Ishikawa (cell line): ENCODE measurements at regions not wholly inside any gene's neighbourhood (a gene's known extent, or its start where the extent isn't known, plus 50 kb on each side); places are given as distances from the start of the nearest gene placed in this dataset.

Experiments used
- CEBPB ChIP-seq: IDR thresholded peaks from 2 replicates; pipeline ENCODE4 v1.6.1; 2012
- CREB1 ChIP-seq: IDR thresholded peaks from 2 replicates; pipeline ENCODE4 v1.6.1; 2012; ENCODE audit warnings: low read depth
- EGR1 ChIP-seq: IDR thresholded peaks from 2 replicates; pipeline ENCODE4 v1.6.1; 2012
- EP300 ChIP-seq: IDR thresholded peaks from 2 replicates; pipeline ENCODE4 v1.6.1; 2012; ENCODE audit warnings: borderline replicate concordance
- FOXM1 ChIP-seq: IDR thresholded peaks from 2 replicates; pipeline ENCODE4 v1.6.1; 2012; ENCODE audit warnings: low read depth, borderline replicate concordance
- NFIC ChIP-seq: IDR thresholded peaks from 2 replicates; pipeline ENCODE4 v1.6.1; 2012
- RAD21 ChIP-seq: IDR thresholded peaks from 2 replicates; pipeline ENCODE4 v1.6.1; 2012; ENCODE audit warnings: low read depth
- TAF1 ChIP-seq: IDR thresholded peaks from 2 replicates; pipeline ENCODE4 v1.6.1; 2012; ENCODE audit warnings: low read depth, mild to moderate bottlenecking
- TCF12 ChIP-seq: IDR thresholded peaks from 2 replicates; pipeline ENCODE4 v1.6.1; 2012; ENCODE audit warnings: low read depth
- TEAD4 ChIP-seq: IDR thresholded peaks from 2 replicates; pipeline ENCODE4 v1.6.1; 2012
- YY1 ChIP-seq: IDR thresholded peaks from 2 replicates; pipeline ENCODE4 v1.6.1; 2012; ENCODE audit warnings: low read depth
- ZBTB7A ChIP-seq: IDR thresholded peaks from 2 replicates; pipeline ENCODE4 v1.6.1; 2012; ENCODE audit warnings: low read depth
- TF ChIP-seq, protein P1 (sequence below): IDR thresholded peaks from 2 replicates; pipeline ENCODE4 v1.6.1; 2012
- TF ChIP-seq, protein P2 (sequence below): IDR thresholded peaks from 2 replicates; pipeline ENCODE4 v1.6.1; 2012; ENCODE audit warnings: low read depth, mild to moderate bottlenecking
- TF ChIP-seq, protein P3 (sequence below): IDR thresholded peaks from 2 replicates; pipeline ENCODE4 v1.6.1; 2012

DNA sequence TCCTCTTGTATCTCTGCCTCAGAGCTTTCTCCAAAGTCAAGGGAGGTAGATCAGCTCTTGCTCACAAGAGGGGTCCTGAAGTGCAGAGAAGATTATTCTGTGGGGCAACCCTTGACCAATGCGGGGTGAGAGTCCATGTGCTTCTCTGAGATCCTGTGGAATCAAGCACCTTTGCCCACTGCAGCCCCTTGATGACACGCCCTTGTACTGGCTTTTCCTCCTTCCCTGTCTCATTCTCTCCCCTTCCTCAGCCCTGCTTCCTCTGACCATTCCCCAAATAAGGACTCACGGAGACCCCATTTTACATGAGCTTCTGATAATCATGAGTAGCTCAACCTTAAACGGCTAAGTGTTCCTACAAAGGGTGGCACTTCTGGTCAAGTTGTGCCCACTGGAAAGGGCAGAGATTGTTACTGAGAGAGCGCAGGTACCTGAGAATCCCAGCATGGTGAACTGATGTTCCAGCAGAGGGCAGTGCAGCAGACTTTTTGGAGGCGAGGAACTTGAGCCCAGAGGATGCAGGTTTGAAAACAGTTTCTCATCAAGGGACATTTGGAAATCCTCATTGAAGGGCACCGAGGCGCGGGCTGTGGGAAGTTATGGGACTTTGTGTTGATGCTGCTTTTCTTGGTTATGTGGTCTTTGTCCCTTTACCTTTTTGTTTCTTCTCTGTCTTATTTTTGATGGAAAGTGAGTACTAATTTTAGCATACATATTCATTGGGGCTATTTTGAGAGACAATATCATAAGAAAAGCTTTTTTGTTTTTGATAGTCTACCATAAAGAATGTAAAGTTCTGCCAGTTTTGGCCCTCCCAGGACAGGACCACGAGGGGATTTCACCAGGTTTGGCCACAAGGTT is 201.3 kb downstream of the RBM46 start:
- TF ChIP-seq RAD21 (peak; percentile 79), YY1 (no peak)

DNA sequence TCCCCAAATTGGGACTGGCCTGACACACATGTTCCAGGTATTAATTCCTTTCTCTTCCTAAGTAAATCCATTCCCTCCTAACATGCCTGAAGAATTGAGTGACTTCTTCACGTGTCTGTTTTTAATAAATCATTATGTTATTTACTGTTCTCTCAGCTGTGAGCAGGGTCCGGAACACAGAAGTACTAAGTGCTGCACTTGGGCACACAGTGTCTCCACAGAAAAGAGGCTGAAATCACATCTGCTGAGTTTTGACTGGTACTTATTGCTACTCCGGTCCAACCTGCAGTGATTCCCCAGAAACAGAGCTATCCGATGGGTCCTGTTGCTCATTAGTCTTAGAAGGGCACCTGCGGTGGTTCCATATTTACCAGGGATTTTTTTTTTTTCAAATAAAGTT is 202.6 kb downstream of the RBM46 start:
- TF ChIP-seq, protein P1, sequence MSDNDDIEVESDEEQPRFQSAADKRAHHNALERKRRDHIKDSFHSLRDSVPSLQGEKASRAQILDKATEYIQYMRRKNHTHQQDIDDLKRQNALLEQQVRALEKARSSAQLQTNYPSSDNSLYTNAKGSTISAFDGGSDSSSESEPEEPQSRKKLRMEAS, result no peak
- TF ChIP-seq TAF1 (no peak), YY1 (no peak), NFIC (no peak), ZBTB7A (no peak), EGR1 (no peak), FOXM1 (no peak), RAD21 (no peak), TCF12 (no peak), CEBPB (no peak), CREB1 (no peak), EP300 (no peak), TEAD4 (no peak)
- TF ChIP-seq, protein P2, sequence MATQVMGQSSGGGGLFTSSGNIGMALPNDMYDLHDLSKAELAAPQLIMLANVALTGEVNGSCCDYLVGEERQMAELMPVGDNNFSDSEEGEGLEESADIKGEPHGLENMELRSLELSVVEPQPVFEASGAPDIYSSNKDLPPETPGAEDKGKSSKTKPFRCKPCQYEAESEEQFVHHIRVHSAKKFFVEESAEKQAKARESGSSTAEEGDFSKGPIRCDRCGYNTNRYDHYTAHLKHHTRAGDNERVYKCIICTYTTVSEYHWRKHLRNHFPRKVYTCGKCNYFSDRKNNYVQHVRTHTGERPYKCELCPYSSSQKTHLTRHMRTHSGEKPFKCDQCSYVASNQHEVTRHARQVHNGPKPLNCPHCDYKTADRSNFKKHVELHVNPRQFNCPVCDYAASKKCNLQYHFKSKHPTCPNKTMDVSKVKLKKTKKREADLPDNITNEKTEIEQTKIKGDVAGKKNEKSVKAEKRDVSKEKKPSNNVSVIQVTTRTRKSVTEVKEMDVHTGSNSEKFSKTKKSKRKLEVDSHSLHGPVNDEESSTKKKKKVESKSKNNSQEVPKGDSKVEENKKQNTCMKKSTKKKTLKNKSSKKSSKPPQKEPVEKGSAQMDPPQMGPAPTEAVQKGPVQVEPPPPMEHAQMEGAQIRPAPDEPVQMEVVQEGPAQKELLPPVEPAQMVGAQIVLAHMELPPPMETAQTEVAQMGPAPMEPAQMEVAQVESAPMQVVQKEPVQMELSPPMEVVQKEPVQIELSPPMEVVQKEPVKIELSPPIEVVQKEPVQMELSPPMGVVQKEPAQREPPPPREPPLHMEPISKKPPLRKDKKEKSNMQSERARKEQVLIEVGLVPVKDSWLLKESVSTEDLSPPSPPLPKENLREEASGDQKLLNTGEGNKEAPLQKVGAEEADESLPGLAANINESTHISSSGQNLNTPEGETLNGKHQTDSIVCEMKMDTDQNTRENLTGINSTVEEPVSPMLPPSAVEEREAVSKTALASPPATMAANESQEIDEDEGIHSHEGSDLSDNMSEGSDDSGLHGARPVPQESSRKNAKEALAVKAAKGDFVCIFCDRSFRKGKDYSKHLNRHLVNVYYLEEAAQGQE, result no peak
- TF ChIP-seq, protein P3, sequence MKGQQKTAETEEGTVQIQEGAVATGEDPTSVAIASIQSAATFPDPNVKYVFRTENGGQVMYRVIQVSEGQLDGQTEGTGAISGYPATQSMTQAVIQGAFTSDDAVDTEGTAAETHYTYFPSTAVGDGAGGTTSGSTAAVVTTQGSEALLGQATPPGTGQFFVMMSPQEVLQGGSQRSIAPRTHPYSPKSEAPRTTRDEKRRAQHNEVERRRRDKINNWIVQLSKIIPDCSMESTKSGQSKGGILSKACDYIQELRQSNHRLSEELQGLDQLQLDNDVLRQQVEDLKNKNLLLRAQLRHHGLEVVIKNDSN, result no peak

DNA sequence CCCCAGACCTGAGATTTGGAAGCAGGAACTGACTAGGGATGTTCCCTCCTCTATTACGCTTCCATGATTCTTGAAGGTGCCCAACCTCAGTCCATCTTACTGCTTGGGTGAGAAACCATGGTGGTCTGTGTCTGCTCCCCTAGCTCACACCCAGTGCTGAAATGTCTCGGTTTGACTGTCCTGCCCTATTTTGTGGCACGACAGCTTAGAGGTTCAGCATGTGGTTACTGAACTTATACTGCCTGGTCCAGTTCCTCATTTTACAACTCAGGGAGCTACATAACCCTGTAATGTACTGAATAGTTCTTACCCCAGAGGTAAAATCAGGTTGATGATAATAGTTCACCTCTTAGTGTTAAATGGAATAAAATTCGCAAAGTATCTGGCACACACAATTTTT is 203.1 kb downstream of the RBM46 start:
- TF ChIP-seq EP300, result no peak
- TF ChIP-seq ZBTB7A, result no peak
- TF ChIP-seq, protein P1, result no peak
- TF ChIP-seq FOXM1, result no peak
- TF ChIP-seq, protein P3, result no peak
- no peak for TF ChIP-seq TAF1
- TF ChIP-seq TCF12, result no peak
- TF ChIP-seq CEBPB, result no peak
- no peak for TF ChIP-seq NFIC
- TF ChIP-seq, protein P2, result no peak
- no peak for TF ChIP-seq RAD21
- TF ChIP-seq CREB1, result no peak
- TF ChIP-seq EGR1, result no peak
- TF ChIP-seq TEAD4, result no peak
- no peak for TF ChIP-seq YY1

DNA sequence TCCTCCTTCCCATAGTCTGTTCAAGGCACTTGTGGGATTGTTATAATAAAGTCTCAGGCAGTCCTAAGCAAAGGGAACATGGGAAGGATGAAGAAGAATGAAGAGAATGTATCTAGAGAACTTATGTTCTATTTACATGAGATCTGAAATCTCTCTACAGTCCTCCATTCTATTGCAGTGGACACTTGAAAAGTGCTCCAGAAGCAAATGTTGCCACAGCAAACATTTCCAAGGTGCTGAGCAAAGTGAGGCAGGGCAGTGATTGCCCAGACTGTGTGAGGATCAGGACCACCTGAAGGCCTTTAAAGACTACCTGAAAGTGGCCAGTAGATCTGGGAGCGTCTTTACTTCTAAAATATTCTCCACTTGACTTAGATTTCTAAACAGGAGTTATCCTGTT is 203.5 kb downstream of the RBM46 start:
- TF ChIP-seq CEBPB (no peak), EP300 (no peak), YY1 (no peak), RAD21 (no peak), FOXM1 (no peak), CREB1 (no peak), TAF1 (no peak), EGR1 (no peak), ZBTB7A (no peak), TEAD4 (no peak), NFIC (no peak), TCF12 (no peak)
- TF ChIP-seq, protein P1, result no peak
- TF ChIP-seq, protein P2, result no peak
- TF ChIP-seq, protein P3, result no peak
